Natural killer cell (primary cell): ENCODE measurements at regions not wholly inside any gene's neighbourhood (a gene's known extent, or its start where the extent isn't known, plus 50 kb on each side); places are given as distances from the start of the nearest gene placed in this dataset.

Experiments used
- ATAC-seq, 3 donors: fragments of 150-1000 bp in 2 of 3; fragments of 200-7000 bp in 1 of 3; cut with Tn5 transposase; 1 replicate in 1 of 3; 2 replicates in 2 of 3; pipeline ENCODE4 v1.10.0; 2021; ENCODE audit warnings: mild to moderate bottlenecking in 2 of 3, moderate library complexity in 2 of 3
- DNase-seq, 2 donors: peaks; one replicate each; pipeline versions ENCODE4 v3.0.0 to v3.0.0-alpha.2; 2013 to 2021; ENCODE audit warnings: mixed read lengths in 1 of 2
- H3K27ac ChIP-seq: one replicate; pipeline ENCODE4 v1.5.1; 2013; ENCODE audit warnings: mild to moderate bottlenecking, low read length
- H3K27me3 ChIP-seq: one replicate; pipeline ENCODE4 v1.6.1; 2013; ENCODE audit warnings: low read length; ENCODE audit not compliant: control insufficient read depth, insufficient read depth
- H3K36me3 ChIP-seq: one replicate; pipeline ENCODE4 v1.6.1; 2013; ENCODE audit warnings: low read length; ENCODE audit not compliant: control insufficient read depth, insufficient read depth
- H3K4me1 ChIP-seq: one replicate; pipeline ENCODE4 v1.6.1; 2013; ENCODE audit warnings: low read length; ENCODE audit not compliant: control insufficient read depth, insufficient read depth
- H3K4me3 ChIP-seq: one replicate; pipeline ENCODE4 v1.5.1; 2013; ENCODE audit warnings: low read length
- H3K9me3 ChIP-seq: one replicate; pipeline ENCODE4 v1.6.1; 2013; ENCODE audit warnings: low read length; ENCODE audit not compliant: control insufficient read depth, insufficient read depth
- H3K27ac Mint-ChIP-seq, 2 donors: one replicate each; pipeline ENCODE4 v1.8.0; 2022; ENCODE audit warnings: mild to moderate bottlenecking in 2 of 2, mixed read lengths in 2 of 2, moderate library complexity in 1 of 2
- H3K27me3 Mint-ChIP-seq, 2 donors: one replicate each; pipeline ENCODE4 v1.8.0; 2022; ENCODE audit warnings: low read depth in 2 of 2, mixed read lengths in 2 of 2
- H3K36me3 Mint-ChIP-seq: one replicate; pipeline ENCODE4 v1.8.0; 2022; ENCODE audit warnings: mixed read lengths
- H3K4me1 Mint-ChIP-seq, 2 donors: one replicate each; pipeline ENCODE4 v1.8.0; 2022; ENCODE audit warnings: mixed read lengths in 2 of 2
- H3K4me3 Mint-ChIP-seq: one replicate; pipeline ENCODE4 v1.8.0; 2022; ENCODE audit warnings: mild to moderate bottlenecking, moderate library complexity, mixed read lengths
- H3K9me3 Mint-ChIP-seq, 2 donors: one replicate each; pipeline ENCODE4 v1.8.0; 2022; ENCODE audit warnings: mixed read lengths in 2 of 2
- WGBS: methylation state at CpG from one replicate; pipeline ENCODE4 v1.1.7; 2013; ENCODE audit warnings: missing lambda C conversion rate; ENCODE audit not compliant: insufficient coverage; 5-methylcytosine and 5-hydroxymethylcytosine counted together
- intact Hi-C: fragments of 100-400 bp; cut with micrococcal nuclease; formaldehyde crosslinking; loops from one replicate; pipeline ENCODE4 v1.14.2; 2022
- TF ChIP-seq, protein P1 (sequence below): fragments of 200-600 bp; IDR thresholded peaks from one replicate; pipeline ENCODE4 v1.8.0; 2022; ENCODE audit warnings: antibody characterized with exemption

DNA sequence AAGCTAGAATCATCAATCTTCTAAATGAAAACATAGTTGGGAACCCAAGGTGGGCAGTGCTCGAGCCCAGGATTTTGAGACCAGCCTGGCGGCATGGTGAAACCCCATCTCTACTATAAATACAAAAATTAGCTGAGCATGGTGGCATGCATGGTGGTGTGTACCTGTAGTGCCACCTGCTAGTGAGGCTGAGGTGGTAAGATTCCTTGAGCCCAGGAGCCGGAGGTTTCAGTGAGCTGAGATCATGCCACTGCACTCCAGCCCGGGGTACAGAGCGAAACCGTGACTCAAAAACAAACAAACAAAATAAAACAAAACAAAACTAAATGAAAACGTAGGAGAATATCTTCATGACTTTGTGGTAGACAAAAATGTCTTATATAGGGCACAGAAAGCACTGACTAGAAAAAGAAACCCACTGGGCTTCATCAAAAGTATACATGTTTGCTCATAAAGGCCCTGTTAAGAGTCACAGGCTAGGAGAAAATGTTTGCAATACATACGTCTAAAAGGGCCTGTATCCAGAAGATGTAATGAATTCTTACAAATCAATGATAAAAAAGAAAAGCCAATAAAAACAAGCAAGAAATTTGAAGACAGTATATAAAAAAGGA is 353.6 kb downstream of the FGF9 start:
- H3K27ac Mint-ChIP-seq, result no peak overlapping the region
- Histone ChIP-seq H3K27me3 (no peaks in the 10 kb centered on the region), H3K27ac (no peak overlapping the region), H3K36me3 (no peaks in the 10 kb centered on the region), H3K4me1 (no peaks in the 10 kb centered on the region), H3K4me3 (no peak overlapping the region), H3K9me3 (no peaks in the 10 kb centered on the region)
- TF ChIP-seq, protein P1, sequence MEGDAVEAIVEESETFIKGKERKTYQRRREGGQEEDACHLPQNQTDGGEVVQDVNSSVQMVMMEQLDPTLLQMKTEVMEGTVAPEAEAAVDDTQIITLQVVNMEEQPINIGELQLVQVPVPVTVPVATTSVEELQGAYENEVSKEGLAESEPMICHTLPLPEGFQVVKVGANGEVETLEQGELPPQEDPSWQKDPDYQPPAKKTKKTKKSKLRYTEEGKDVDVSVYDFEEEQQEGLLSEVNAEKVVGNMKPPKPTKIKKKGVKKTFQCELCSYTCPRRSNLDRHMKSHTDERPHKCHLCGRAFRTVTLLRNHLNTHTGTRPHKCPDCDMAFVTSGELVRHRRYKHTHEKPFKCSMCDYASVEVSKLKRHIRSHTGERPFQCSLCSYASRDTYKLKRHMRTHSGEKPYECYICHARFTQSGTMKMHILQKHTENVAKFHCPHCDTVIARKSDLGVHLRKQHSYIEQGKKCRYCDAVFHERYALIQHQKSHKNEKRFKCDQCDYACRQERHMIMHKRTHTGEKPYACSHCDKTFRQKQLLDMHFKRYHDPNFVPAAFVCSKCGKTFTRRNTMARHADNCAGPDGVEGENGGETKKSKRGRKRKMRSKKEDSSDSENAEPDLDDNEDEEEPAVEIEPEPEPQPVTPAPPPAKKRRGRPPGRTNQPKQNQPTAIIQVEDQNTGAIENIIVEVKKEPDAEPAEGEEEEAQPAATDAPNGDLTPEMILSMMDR, result no peak
- WGBS, result 100% methylated on average over 1 of the region's 8 CpGs
- DNase-seq, result no peak
- no peaks in the 10 kb centered on the region for H3K9me3 Mint-ChIP-seq
- no peak for ATAC-seq
- H3K4me3 Mint-ChIP-seq, result no peak overlapping the region
- intact Hi-C loops, result no loop called here
- peaks cover 12 to 14% of the 10 kb centered on the region in 2 donors for H3K27me3 Mint-ChIP-seq
- H3K4me1 Mint-ChIP-seq, result no peaks in the 10 kb centered on the region
- no peaks in the 10 kb centered on the region for H3K36me3 Mint-ChIP-seq

DNA sequence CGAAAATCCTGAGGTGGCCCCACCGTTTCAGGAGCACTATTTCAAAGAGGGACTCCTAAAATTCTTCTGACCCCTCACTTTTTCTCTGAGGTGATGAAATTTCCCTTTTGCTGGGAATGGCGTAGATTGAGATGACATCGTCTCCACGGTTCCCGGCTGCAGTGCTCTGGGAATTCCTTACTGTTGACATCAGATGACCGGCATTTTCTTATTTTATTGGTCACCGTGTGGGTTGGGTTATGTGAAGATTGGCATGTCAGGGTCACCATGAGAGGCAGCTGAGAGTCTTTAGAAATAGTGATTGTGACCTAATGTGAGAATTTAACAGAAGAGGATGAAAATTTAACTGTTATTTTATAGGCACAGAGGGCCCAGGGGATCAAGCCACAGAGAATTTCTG is 356.7 kb downstream of the FGF9 start:
- Mint-ChIP-seq H3K27me3 (peaks cover 17 to 24% of the 10 kb centered on the region in 2 donors), H3K27ac (no peak overlapping the region)
- WGBS, result 93% methylated on average over 8 of the region's 8 CpGs

DNA sequence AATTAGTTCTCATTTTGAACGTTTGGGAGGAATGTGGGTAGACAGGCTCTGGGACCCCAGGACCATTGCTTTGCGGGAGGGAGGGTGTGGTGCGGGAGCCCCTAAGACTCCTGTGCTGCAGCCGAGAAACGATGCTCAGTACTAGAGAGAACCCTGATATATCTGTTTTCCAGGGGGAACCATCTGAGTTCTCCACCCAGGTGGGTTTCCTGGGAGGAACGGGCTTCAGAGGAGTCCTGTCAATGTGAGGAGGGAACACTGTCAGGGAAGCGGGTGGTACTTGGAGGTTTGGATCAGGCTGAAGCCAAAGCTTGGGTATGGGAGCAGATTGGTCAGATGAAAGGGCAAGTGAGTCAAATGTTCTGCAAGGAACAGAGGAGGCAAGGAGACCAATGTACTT is 358.0 kb downstream of the FGF9 start:
- peaks cover 17 to 31% of the 10 kb centered on the region in 2 donors for H3K27me3 Mint-ChIP-seq
- Histone ChIP-seq H3K9me3 (no peaks in the 10 kb centered on the region), H3K27ac (no peak overlapping the region), H3K4me3 (no peak overlapping the region), H3K27me3 (no peaks in the 10 kb centered on the region), H3K4me1 (no peaks in the 10 kb centered on the region), H3K36me3 (no peaks in the 10 kb centered on the region)
- TF ChIP-seq, protein P1, result no peak
- no peaks in the 10 kb centered on the region for H3K4me1 Mint-ChIP-seq
- 85% methylated on average over 7 of the region's 7 CpGs for WGBS
- no peak overlapping the region for H3K4me3 Mint-ChIP-seq
- H3K27ac Mint-ChIP-seq, result no peak overlapping the region
- H3K9me3 Mint-ChIP-seq, result no peaks in the 10 kb centered on the region
- no peak for DNase-seq
- intact Hi-C loops, result no loop called here
- H3K36me3 Mint-ChIP-seq, result no peaks in the 10 kb centered on the region
- no peak for ATAC-seq

More for the DNA sequence above, 356.7 kb downstream of the FGF9 start:
- TF ChIP-seq, protein P1, result no peak
- Histone ChIP-seq H3K4me3 (no peak overlapping the region), H3K36me3 (no peaks in the 10 kb centered on the region), H3K4me1 (no peaks in the 10 kb centered on the region), H3K27me3 (no peaks in the 10 kb centered on the region), H3K9me3 (no peaks in the 10 kb centered on the region), H3K27ac (no peak overlapping the region)
- Mint-ChIP-seq H3K4me3 (no peak overlapping the region), H3K4me1 (no peaks in the 10 kb centered on the region), H3K36me3 (no peaks in the 10 kb centered on the region), H3K9me3 (no peaks in the 10 kb centered on the region)
- intact Hi-C loops, result no loop called here
- no peak for DNase-seq
- ATAC-seq, result no peak

DNA sequence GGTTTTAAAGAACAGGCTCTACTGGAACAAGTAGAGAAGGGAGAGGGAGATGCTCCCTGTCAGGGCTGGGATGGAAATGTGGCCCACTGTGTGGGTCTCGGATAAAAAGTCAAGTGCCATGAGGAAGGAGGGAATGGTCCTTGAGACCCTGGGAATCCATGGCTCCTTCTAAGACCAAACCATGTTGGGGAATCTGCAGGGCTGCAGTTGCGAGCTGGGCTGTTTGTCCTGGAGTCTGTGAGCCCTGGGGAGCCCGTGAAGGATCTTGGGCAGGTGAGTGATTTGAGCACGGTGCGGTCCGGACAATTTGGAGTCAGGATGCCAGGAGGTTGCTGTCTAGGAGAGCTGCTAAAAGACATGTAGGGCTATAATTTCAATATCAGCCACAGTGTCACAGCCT is 359.4 kb downstream of the FGF9 start:
- no peaks in the 10 kb centered on the region for H3K9me3 Mint-ChIP-seq
- 91% methylated on average over 6 of the region's 6 CpGs for WGBS

More for the DNA sequence above, 359.4 kb downstream of the FGF9 start:
- Histone ChIP-seq H3K27me3 (no peaks in the 10 kb centered on the region), H3K27ac (no peak overlapping the region), H3K36me3 (no peaks in the 10 kb centered on the region), H3K9me3 (no peaks in the 10 kb centered on the region), H3K4me3 (no peak overlapping the region), H3K4me1 (no peaks in the 10 kb centered on the region)
- ATAC-seq (no peak), DNase-seq (no peak)
- H3K27me3 Mint-ChIP-seq, result peaks cover 17 to 37% of the 10 kb centered on the region in 2 donors
- H3K4me1 Mint-ChIP-seq, result no peaks in the 10 kb centered on the region
- no peak overlapping the region for H3K4me3 Mint-ChIP-seq
- H3K36me3 Mint-ChIP-seq, result no peaks in the 10 kb centered on the region
- intact Hi-C loops, result no loop called here
- H3K27ac Mint-ChIP-seq, result no peak overlapping the region
- TF ChIP-seq, protein P1, result no peak
